Endothelial cell of umbilical vein (primary cell): ENCODE measurements at regions not wholly inside any gene's neighbourhood (a gene's known extent, or its start where the extent isn't known, plus 50 kb on each side); places are given as distances from the start of the nearest gene placed in this dataset.

Experiments
- BruUV-seq: library from RNA; stranded (reverse); fragments of 400-500 nt; replicated peaks from 2 replicates; lab custom pipeline; 2021; lab: Mats Ljungman, UMichigan
- CTCF ChIA-PET: fragments of 300-600, 350-600 bp; sonication (Branson Sonifier 250); formaldehyde crosslinking; loops from one replicate; lab custom pipeline; 2021; ENCODE audit warnings: antibody characterized with exemption, inconsistent platforms; lab: Charles Lee
- POLR2A ChIA-PET: fragments of 300-600, 350-600 bp; sonication (Branson Sonifier 250); formaldehyde crosslinking; loops from one replicate; lab custom pipeline; 2021; ENCODE audit warnings: antibody characterized with exemption, inconsistent platforms; lab: Charles Lee
- DNase-seq: peaks from one replicate; pipeline ENCODE4 v3.0.0-alpha.2; 2011; ENCODE audit warnings: low read depth, low spot score
- FAIRE-seq: peaks from 2 replicates; lab custom pipeline; 2011; peaks lifted over from hg19 to GRCh38; lab: Jason Lieb, UNC
- H2AFZ ChIP-seq: 2 replicates; pipeline ENCODE4 v1.6.0; 2012; ENCODE audit warnings: low read depth, low read length, control low read depth, inconsistent platforms
- H3K27ac ChIP-seq: 2 replicates; pipeline ENCODE4 v1.5.1; 2011; ENCODE audit warnings: low read depth, mild to moderate bottlenecking, control low read depth, low read length, moderate library complexity; ENCODE audit not compliant: insufficient read depth
- H3K27me3 ChIP-seq, 2 experiments: 2 replicates each; pipeline versions ENCODE4 v1.6.0 to v1.6.1; 2011; ENCODE audit warnings: low read length in 2 of 2, mixed read lengths in 1 of 2; ENCODE audit not compliant: control insufficient read depth in 2 of 2, insufficient read depth in 2 of 2
- H3K36me3 ChIP-seq, 2 experiments: 2 replicates in 1 of 2; 3 replicates in 1 of 2; pipeline ENCODE4 v1.5.1; 2011; ENCODE audit warnings: low read length in 2 of 2, mild to moderate bottlenecking in 1 of 2, moderate library complexity in 1 of 2; ENCODE audit not compliant: control insufficient read depth in 2 of 2, insufficient read depth in 2 of 2; ENCODE audit errors: extremely low read depth in 1 of 2
- H3K4me1 ChIP-seq: 3 replicates; pipeline ENCODE4 v1.5.1; 2011; ENCODE audit warnings: mild to moderate bottlenecking, low read length; ENCODE audit not compliant: control insufficient read depth, insufficient read depth; ENCODE audit errors: extremely low read depth
- H3K4me2 ChIP-seq: 2 replicates; pipeline ENCODE4 v1.6.1; 2011; ENCODE audit warnings: low read length, control low read depth, mixed read lengths; ENCODE audit not compliant: insufficient read depth
- H3K4me3 ChIP-seq, 3 experiments: fragments of 200-600 bp in 1 of 3; sonication (generic), shearing (Covaris generic) in 1 of 3; replicated peaks in 1 of 3; 2 replicates each; pipeline ENCODE4 v1.5.1; 2011 to 2016; ENCODE audit warnings: control low read depth in 3 of 3, low read length in 3 of 3, mild to moderate bottlenecking in 2 of 3, inconsistent platforms in 1 of 3, low read depth in 1 of 3, moderate library complexity in 1 of 3; ENCODE audit not compliant: insufficient read depth in 1 of 3
- H3K79me2 ChIP-seq: 2 replicates; pipeline ENCODE4 v1.6.0; 2012; ENCODE audit warnings: low read length, inconsistent platforms; ENCODE audit not compliant: control insufficient read depth, insufficient read depth
- H3K9ac ChIP-seq: replicated peaks from 2 replicates; pipeline ENCODE3; 2011; ENCODE audit warnings: low read length, control low read depth; ENCODE audit not compliant: insufficient read depth; ENCODE audit errors: extremely low read depth
- H3K9me1 ChIP-seq: replicated peaks from 3 replicates; pipeline ENCODE4 v1.6.0; 2011; ENCODE audit warnings: mild to moderate bottlenecking, low read length; ENCODE audit not compliant: control insufficient read depth, insufficient read depth; ENCODE audit errors: extremely low read depth
- H3K9me3 ChIP-seq: replicated peaks from 2 replicates; pipeline ENCODE4 v1.5.1; 2012; ENCODE audit warnings: low read length, inconsistent platforms; ENCODE audit not compliant: control insufficient read depth, insufficient read depth
- H4K20me1 ChIP-seq: replicated peaks from 2 replicates; pipeline ENCODE3; 2011; ENCODE audit warnings: mild to moderate bottlenecking, low read length; ENCODE audit not compliant: control insufficient read depth, insufficient read depth; ENCODE audit errors: extremely low read depth
- EZH2 ChIP-seq: IDR thresholded peaks from 2 replicates; pipeline ENCODE4 v1.6.1; 2012; ENCODE audit warnings: borderline replicate concordance, low read depth, mild to moderate bottlenecking, moderate library complexity, low read length, inconsistent platforms; ENCODE audit not compliant: severe bottlenecking
- FOS ChIP-seq: IDR thresholded peaks from 2 replicates; pipeline ENCODE4 v1.6.1; 2011; ENCODE audit warnings: mild to moderate bottlenecking, low read length, moderate library complexity, borderline replicate concordance; ENCODE audit not compliant: insufficient read depth
- GATA2 ChIP-seq: IDR thresholded peaks from 2 replicates; pipeline ENCODE4 v1.7.0; 2011; ENCODE audit warnings: low read depth, mild to moderate bottlenecking, moderate library complexity, mixed read lengths, low read length; ENCODE audit not compliant: insufficient read length, insufficient read depth
- JUN ChIP-seq: IDR thresholded peaks from 2 replicates; pipeline ENCODE4 v1.6.1; 2011; ENCODE audit warnings: borderline replicate concordance, low read depth; ENCODE audit not compliant: insufficient read length, insufficient read depth
- MYC ChIP-seq: IDR thresholded peaks from one replicate; pipeline ENCODE4 v1.6.1; 2011; ENCODE audit warnings: mild to moderate bottlenecking, low read depth, low read length
- POLR2A ChIP-seq: IDR thresholded peaks from 2 replicates; pipeline ENCODE4 v1.6.1; 2012; ENCODE audit warnings: low read depth, mild to moderate bottlenecking, control low read depth, low read length
- POLR2AphosphoS5 ChIP-seq: IDR thresholded peaks from 2 replicates; pipeline ENCODE4 v1.6.1; 2012; ENCODE audit warnings: low read depth, mild to moderate bottlenecking, control low read depth, low read length, moderate library complexity; ENCODE audit not compliant: insufficient read depth
- dilution Hi-C: fragments of 300-500 bp; cut with MboI; formaldehyde crosslinking; loops from one replicate; pipeline ENCODE4 v1.15.0; 2019; ENCODE audit warnings: low sequenced_read_pairs; ENCODE audit not compliant: extremely low pct_ligation_motif_present
- intact Hi-C: fragments of 100-400 bp; cut with micrococcal nuclease; formaldehyde crosslinking; loops from one replicate; pipeline ENCODE4 v1.10.0; 2022
- TF ChIP-seq, protein P1 (sequence below): IDR thresholded peaks from 2 replicates; pipeline ENCODE4 v1.6.1; 2011; ENCODE audit not compliant: insufficient read depth, insufficient read length
- TF ChIP-seq, protein P2 (sequence below), 2 donors: IDR thresholded peaks; 1 replicate in 1 of 2; 2 replicates in 1 of 2; pipeline ENCODE4 v1.5.1; 2011; ENCODE audit warnings: low read length in 2 of 2, mild to moderate bottlenecking in 2 of 2, moderate library complexity in 2 of 2, control low read depth in 1 of 2, inconsistent platforms in 1 of 2, low read depth in 1 of 2; ENCODE audit not compliant: insufficient read depth in 1 of 2; ENCODE audit errors: extremely low read depth in 1 of 2

DNA sequence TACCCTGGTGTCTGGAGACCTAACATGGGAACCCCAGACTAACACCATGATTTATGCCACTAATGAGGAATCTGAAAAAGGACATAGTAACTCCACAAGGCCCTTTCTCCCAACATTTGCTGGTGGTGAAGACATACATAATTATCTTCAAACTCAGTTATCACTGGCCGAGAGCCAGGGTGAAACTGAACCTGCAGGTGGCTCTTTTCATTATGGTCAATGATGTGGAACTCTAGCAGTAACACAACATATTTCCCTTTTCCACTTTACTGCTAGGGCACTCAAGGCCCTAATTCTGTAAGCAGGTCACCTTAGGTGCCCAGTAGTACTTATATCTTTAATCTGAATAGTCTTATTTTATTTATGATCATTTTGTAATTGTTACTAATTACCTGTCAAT lies 326.4 kb upstream of the SATB1 start:
- Histone ChIP-seq H3K36me3 (no peaks in the 10 kb centered on the region), H3K4me3 (no peak overlapping the region), H3K9ac (no peak overlapping the region), H3K27ac (no peak overlapping the region), H3K9me1 (no peaks in the 10 kb centered on the region), H3K4me2 (no peak overlapping the region), H3K27me3 (no peaks in the 10 kb centered on the region), H3K4me1 (no peaks in the 10 kb centered on the region), H4K20me1 (no peaks in the 10 kb centered on the region), H3K79me2 (no peaks in the 10 kb centered on the region), H2AFZ (no peak overlapping the region), H3K9me3 (peaks cover 1% of the 10 kb centered on the region)
- dilution Hi-C loops (no loop called here), intact Hi-C loops (no loop called here)
- BruUV-seq: no TSS peak
- DNase-seq: no peak
- no peak for TF ChIP-seq FOS
- TF ChIP-seq MYC: no peak
- no peak for TF ChIP-seq POLR2A
- no peak for TF ChIP-seq JUN
- TF ChIP-seq EZH2: no peak
- TF ChIP-seq, protein P1, sequence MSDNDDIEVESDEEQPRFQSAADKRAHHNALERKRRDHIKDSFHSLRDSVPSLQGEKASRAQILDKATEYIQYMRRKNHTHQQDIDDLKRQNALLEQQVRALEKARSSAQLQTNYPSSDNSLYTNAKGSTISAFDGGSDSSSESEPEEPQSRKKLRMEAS: no peak
- TF ChIP-seq GATA2: no peak
- TF ChIP-seq, protein P2, sequence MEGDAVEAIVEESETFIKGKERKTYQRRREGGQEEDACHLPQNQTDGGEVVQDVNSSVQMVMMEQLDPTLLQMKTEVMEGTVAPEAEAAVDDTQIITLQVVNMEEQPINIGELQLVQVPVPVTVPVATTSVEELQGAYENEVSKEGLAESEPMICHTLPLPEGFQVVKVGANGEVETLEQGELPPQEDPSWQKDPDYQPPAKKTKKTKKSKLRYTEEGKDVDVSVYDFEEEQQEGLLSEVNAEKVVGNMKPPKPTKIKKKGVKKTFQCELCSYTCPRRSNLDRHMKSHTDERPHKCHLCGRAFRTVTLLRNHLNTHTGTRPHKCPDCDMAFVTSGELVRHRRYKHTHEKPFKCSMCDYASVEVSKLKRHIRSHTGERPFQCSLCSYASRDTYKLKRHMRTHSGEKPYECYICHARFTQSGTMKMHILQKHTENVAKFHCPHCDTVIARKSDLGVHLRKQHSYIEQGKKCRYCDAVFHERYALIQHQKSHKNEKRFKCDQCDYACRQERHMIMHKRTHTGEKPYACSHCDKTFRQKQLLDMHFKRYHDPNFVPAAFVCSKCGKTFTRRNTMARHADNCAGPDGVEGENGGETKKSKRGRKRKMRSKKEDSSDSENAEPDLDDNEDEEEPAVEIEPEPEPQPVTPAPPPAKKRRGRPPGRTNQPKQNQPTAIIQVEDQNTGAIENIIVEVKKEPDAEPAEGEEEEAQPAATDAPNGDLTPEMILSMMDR (IDR thresholded peaks at IDR 0.05; ENCODE audit: extremely low read depth in 1 of 2, insufficient read depth in 1 of 2, low read depth in 1 of 2, low read length in 2 of 2): no peak
- no peak for TF ChIP-seq POLR2AphosphoS5
- CTCF ChIA-PET: no interaction called here
- POLR2A ChIA-PET: no interaction called here
- FAIRE-seq: no peak
